Dendritic cell treated with granulocyte-macrophage colony-stimulating factor and Interleukin-4, amounts not matched to agents 40 ng/mL and 50 ng/mL, for 4 days (primary cell): ENCODE measurements at regions not wholly inside any gene's neighbourhood (a gene's known extent, or its start where the extent isn't known, plus 50 kb on each side); places are given as distances from the start of the nearest gene placed in this dataset.
"Not testable (repeated sequence)": the region's sequence is repeated elsewhere in the genome, so short reads cannot be mapped to it uniquely, and the experiment has no call there.

ENCODE experiments used
- H3K27ac Mint-ChIP-seq: one replicate; pipeline ENCODE4 v1.8.0; 2022; ENCODE audit warnings: mild to moderate bottlenecking, mixed read lengths
- H3K27me3 Mint-ChIP-seq: one replicate; pipeline ENCODE4 v1.8.0; 2022; ENCODE audit warnings: mild to moderate bottlenecking, mixed read lengths
- H3K36me3 Mint-ChIP-seq: one replicate; pipeline ENCODE4 v1.8.0; 2022; ENCODE audit warnings: low read depth, mixed read lengths
- H3K4me1 Mint-ChIP-seq: one replicate; pipeline ENCODE4 v1.8.0; 2022; ENCODE audit warnings: low read depth, mixed read lengths
- H3K4me3 Mint-ChIP-seq: one replicate; pipeline ENCODE4 v1.8.0; 2022; ENCODE audit warnings: mild to moderate bottlenecking, moderate library complexity, mixed read lengths
- H3K9me3 Mint-ChIP-seq: one replicate; pipeline ENCODE4 v1.8.0; 2022; ENCODE audit warnings: mixed read lengths
- intact Hi-C: fragments of 100-400 bp; cut with micrococcal nuclease; formaldehyde crosslinking; loops from one replicate; pipeline ENCODE4 v1.15.0; 2022

GRCh38 chr7:114364151-114364550, 50.5 kb upstream of the FOXP2 start:
- H3K4me1 Mint-ChIP-seq = no peaks in the 10 kb centered on the region
- no peaks in the 10 kb centered on the region for H3K27me3 Mint-ChIP-seq
- peaks cover 9% of the 10 kb centered on the region for H3K9me3 Mint-ChIP-seq
- H3K27ac Mint-ChIP-seq = no peak overlapping the region
- intact Hi-C loops = loop anchor here (10.0 kb wide), 1 partner anchor 169 kb away; no protein-coding TSS in a partner anchor
- no peaks in the 10 kb centered on the region for H3K36me3 Mint-ChIP-seq
- no peak overlapping the region for H3K4me3 Mint-ChIP-seq

- H3K9me3 Mint-ChIP-seq = peaks cover 9% of the 10 kb centered on the region
- H3K4me1 Mint-ChIP-seq = no peaks in the 10 kb centered on the region
- H3K27ac Mint-ChIP-seq = no peak overlapping the region
- H3K36me3 Mint-ChIP-seq = no peaks in the 10 kb centered on the region
- H3K27me3 Mint-ChIP-seq = no peaks in the 10 kb centered on the region
- H3K4me3 Mint-ChIP-seq = no peak overlapping the region
- intact Hi-C loops = loop anchor here (10.0 kb wide), 1 partner anchor 168 kb away; no protein-coding TSS in a partner anchor
Measured at GRCh38 chr7:114363292-114363691, 51.3 kb upstream of the FOXP2 start.

GRCh38 chr7:114358911-114359310, 55.7 kb upstream of the FOXP2 start:
- no peaks in the 10 kb centered on the region for H3K27me3 Mint-ChIP-seq
- no peaks in the 10 kb centered on the region for H3K36me3 Mint-ChIP-seq

GRCh38 chr7:114356133-114356532, 58.5 kb upstream of the FOXP2 start:
- Mint-ChIP-seq H3K27me3 (no peaks in the 10 kb centered on the region), H3K4me1 (no peaks in the 10 kb centered on the region), H3K4me3 (no peak overlapping the region), H3K9me3 (peaks cover 9% of the 10 kb centered on the region), H3K27ac (no peak overlapping the region), H3K36me3 (no peaks in the 10 kb centered on the region)
- intact Hi-C loops = no loop called here

More at GRCh38 chr7:114358911-114359310, 55.7 kb upstream of the FOXP2 start:
- intact Hi-C loops = no loop called here
- H3K27ac Mint-ChIP-seq = no peak overlapping the region
- no peak overlapping the region for H3K4me3 Mint-ChIP-seq
- peaks cover 9% of the 10 kb centered on the region for H3K9me3 Mint-ChIP-seq
- H3K4me1 Mint-ChIP-seq = no peaks in the 10 kb centered on the region

- no peaks in the 10 kb centered on the region for H3K4me1 Mint-ChIP-seq
- no peaks in the 10 kb centered on the region for H3K36me3 Mint-ChIP-seq
- H3K27ac Mint-ChIP-seq = no peak overlapping the region
- no peaks in the 10 kb centered on the region for H3K27me3 Mint-ChIP-seq
- H3K9me3 Mint-ChIP-seq = no peaks in the 10 kb centered on the region
- intact Hi-C loops = no loop called here
- H3K4me3 Mint-ChIP-seq = no peak overlapping the region
Measured at GRCh38 chr7:114354306-114354705, 60.3 kb upstream of the FOXP2 start.

- Mint-ChIP-seq H3K27me3 (no peaks in the 10 kb centered on the region), H3K4me3 (no peak overlapping the region), H3K36me3 (no peaks in the 10 kb centered on the region), H3K9me3 (no peaks in the 10 kb centered on the region), H3K27ac (no peak overlapping the region), H3K4me1 (no peaks in the 10 kb centered on the region)
- intact Hi-C loops = no loop called here
Measured at GRCh38 chr7:114345494-114345893, 69.1 kb upstream of the FOXP2 start.

GRCh38 chr7:114343949-114344708, 70.5 kb upstream of the FOXP2 start:
- no peaks in the 10 kb centered on the region for H3K9me3 Mint-ChIP-seq
- no peaks in the 10 kb centered on the region for H3K4me1 Mint-ChIP-seq
- no peaks in the 10 kb centered on the region for H3K36me3 Mint-ChIP-seq
- intact Hi-C loops = no loop called here
- no peak overlapping the region for H3K27ac Mint-ChIP-seq
- H3K4me3 Mint-ChIP-seq = no peak overlapping the region
- no peaks in the 10 kb centered on the region for H3K27me3 Mint-ChIP-seq

GRCh38 chr7:114342431-114343179, 72.0 kb upstream of the FOXP2 start:
- Mint-ChIP-seq H3K4me1 (no peaks in the 10 kb centered on the region), H3K36me3 (no peaks in the 10 kb centered on the region), H3K27me3 (no peaks in the 10 kb centered on the region), H3K9me3 (no peaks in the 10 kb centered on the region), H3K4me3 (no peak overlapping the region), H3K27ac (no peak overlapping the region)
- intact Hi-C loops = no loop called here

- H3K4me1 Mint-ChIP-seq = no peaks in the 10 kb centered on the region
- intact Hi-C loops = no loop called here
- H3K4me3 Mint-ChIP-seq = no peak overlapping the region
- no peak overlapping the region for H3K27ac Mint-ChIP-seq
- H3K27me3 Mint-ChIP-seq = no peaks in the 10 kb centered on the region
- no peaks in the 10 kb centered on the region for H3K9me3 Mint-ChIP-seq
- no peaks in the 10 kb centered on the region for H3K36me3 Mint-ChIP-seq
Measured at GRCh38 chr7:114341648-114342047, 73.0 kb upstream of the FOXP2 start.

- no peaks in the 10 kb centered on the region for H3K27me3 Mint-ChIP-seq
- no peaks in the 10 kb centered on the region for H3K36me3 Mint-ChIP-seq
- intact Hi-C loops = no loop called here
- H3K4me3 Mint-ChIP-seq = no peak overlapping the region
- H3K27ac Mint-ChIP-seq = no peak overlapping the region
- no peaks in the 10 kb centered on the region for H3K4me1 Mint-ChIP-seq
- no peaks in the 10 kb centered on the region for H3K9me3 Mint-ChIP-seq
Measured at GRCh38 chr7:114334989-114335388, 79.6 kb upstream of the FOXP2 start.

GRCh38 chr7:114329458-114329857, 85.2 kb upstream of the FOXP2 start:
- intact Hi-C loops, H3K27ac Mint-ChIP-seq, H3K9me3 Mint-ChIP-seq, H3K4me1 Mint-ChIP-seq, H3K27me3 Mint-ChIP-seq, H3K36me3 Mint-ChIP-seq, H3K4me3 Mint-ChIP-seq: not testable (repeated sequence)

- H3K36me3 Mint-ChIP-seq = no peaks in the 10 kb centered on the region
- H3K27me3 Mint-ChIP-seq = no peaks in the 10 kb centered on the region
- no peak overlapping the region for H3K4me3 Mint-ChIP-seq
- H3K27ac Mint-ChIP-seq = no peak overlapping the region
- intact Hi-C loops = no loop called here
- no peaks in the 10 kb centered on the region for H3K4me1 Mint-ChIP-seq
- no peaks in the 10 kb centered on the region for H3K9me3 Mint-ChIP-seq
Measured at GRCh38 chr7:114317450-114318098, 97.0 kb upstream of the FOXP2 start.

- Mint-ChIP-seq H3K36me3 (no peaks in the 10 kb centered on the region), H3K9me3 (no peaks in the 10 kb centered on the region), H3K27me3 (no peaks in the 10 kb centered on the region), H3K27ac (no peak overlapping the region), H3K4me1 (no peaks in the 10 kb centered on the region), H3K4me3 (no peak overlapping the region)
- intact Hi-C loops = no loop called here
Measured at GRCh38 chr7:114312649-114313048, 102.0 kb upstream of the FOXP2 start.
